Type B pancreatic cell (in vitro differentiated cells): ENCODE measurements at regions not wholly inside any gene's neighbourhood (a gene's known extent, or its start where the extent isn't known, plus 50 kb on each side); places are given as distances from the start of the nearest gene placed in this dataset.

ENCODE experiments used
- DNase-seq: peaks from one replicate; pipeline ENCODE4 v3.0.0; 2021; ENCODE audit warnings: mixed read lengths; ENCODE audit not compliant: unreplicated experiment; ENCODE audit errors: extremely low spot score
- H3K27ac Mint-ChIP-seq: 2 replicates; pipeline ENCODE4 v1.8.0; 2021; ENCODE audit warnings: mild to moderate bottlenecking, mixed read lengths
- H3K27me3 Mint-ChIP-seq: 2 replicates; pipeline ENCODE4 v1.8.0; 2021; ENCODE audit warnings: mixed read lengths
- H3K36me3 Mint-ChIP-seq: 2 replicates; pipeline ENCODE4 v1.8.0; 2021; ENCODE audit warnings: mixed read lengths
- H3K4me1 Mint-ChIP-seq: one replicate; pipeline ENCODE4 v1.8.0; 2021; ENCODE audit warnings: mixed read lengths; ENCODE audit not compliant: unreplicated experiment
- H3K4me3 Mint-ChIP-seq: 2 replicates; pipeline ENCODE4 v1.8.0; 2021; ENCODE audit warnings: mild to moderate bottlenecking, mixed read lengths
- H3K9me3 Mint-ChIP-seq: 2 replicates; pipeline ENCODE4 v1.8.0; 2021; ENCODE audit warnings: mixed read lengths
- TF ChIP-seq, protein P1 (sequence below): fragments of 200-600 bp; sonication (generic); conservative IDR thresholded peaks from 2 replicates; pipeline ENCODE4 v1.5.0; 2021; ENCODE audit warnings: antibody characterized with exemption, mild to moderate bottlenecking

DNA sequence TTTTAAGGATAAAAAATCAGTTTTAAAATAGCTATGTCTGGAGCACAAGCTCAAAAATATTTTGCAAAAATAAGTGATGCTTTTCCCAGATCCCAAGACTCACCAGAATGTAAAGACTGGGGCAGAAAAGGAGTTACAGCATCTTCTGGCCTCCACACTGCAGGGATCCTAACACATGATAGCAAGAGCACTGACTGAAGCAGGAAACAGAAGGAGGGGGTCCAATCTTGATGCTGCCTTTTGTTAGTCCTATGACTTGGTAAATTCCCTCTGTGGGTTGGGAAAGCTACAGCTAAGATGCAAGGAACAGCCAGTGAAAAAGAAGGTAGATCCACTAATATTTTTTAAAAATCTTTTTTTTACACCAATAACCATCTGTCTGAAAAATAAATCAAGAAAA lies 54.2 kb upstream of the TNR start:
- Mint-ChIP-seq H3K4me1 (no peaks in the 10 kb centered on the region), H3K4me3 (no peak overlapping the region), H3K27me3 (peaks cover 11% of the 10 kb centered on the region), H3K27ac (no peak overlapping the region), H3K36me3 (no peaks in the 10 kb centered on the region), H3K9me3 (no peaks in the 10 kb centered on the region)
- DNase-seq: no peak
- TF ChIP-seq, protein P1, sequence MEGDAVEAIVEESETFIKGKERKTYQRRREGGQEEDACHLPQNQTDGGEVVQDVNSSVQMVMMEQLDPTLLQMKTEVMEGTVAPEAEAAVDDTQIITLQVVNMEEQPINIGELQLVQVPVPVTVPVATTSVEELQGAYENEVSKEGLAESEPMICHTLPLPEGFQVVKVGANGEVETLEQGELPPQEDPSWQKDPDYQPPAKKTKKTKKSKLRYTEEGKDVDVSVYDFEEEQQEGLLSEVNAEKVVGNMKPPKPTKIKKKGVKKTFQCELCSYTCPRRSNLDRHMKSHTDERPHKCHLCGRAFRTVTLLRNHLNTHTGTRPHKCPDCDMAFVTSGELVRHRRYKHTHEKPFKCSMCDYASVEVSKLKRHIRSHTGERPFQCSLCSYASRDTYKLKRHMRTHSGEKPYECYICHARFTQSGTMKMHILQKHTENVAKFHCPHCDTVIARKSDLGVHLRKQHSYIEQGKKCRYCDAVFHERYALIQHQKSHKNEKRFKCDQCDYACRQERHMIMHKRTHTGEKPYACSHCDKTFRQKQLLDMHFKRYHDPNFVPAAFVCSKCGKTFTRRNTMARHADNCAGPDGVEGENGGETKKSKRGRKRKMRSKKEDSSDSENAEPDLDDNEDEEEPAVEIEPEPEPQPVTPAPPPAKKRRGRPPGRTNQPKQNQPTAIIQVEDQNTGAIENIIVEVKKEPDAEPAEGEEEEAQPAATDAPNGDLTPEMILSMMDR: no peak

DNA sequence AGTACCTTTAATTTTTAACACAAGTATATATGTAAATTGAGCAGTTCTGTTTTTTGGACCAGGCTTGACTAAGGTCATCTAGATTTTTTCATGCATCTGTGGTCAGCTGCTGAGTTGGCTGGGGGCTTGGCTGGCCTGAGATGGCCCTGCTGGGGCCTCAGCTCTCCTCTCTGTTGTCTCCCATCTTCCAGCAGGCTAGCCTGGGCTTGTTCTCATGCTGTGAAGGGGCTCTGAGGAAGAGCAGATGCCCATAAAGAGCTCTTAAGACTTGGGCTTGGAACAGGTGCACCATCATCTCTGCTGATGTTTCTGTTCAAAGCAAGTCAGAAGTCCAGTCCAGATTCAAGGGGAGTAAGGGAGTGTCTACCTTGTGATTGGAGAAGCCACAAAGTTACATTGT lies 51.2 kb upstream of the TNR start:
- H3K27me3 Mint-ChIP-seq: peaks cover 15% of the 10 kb centered on the region
- H3K9me3 Mint-ChIP-seq: no peaks in the 10 kb centered on the region
- H3K4me1 Mint-ChIP-seq: no peaks in the 10 kb centered on the region
- H3K4me3 Mint-ChIP-seq: no peak overlapping the region
- no peak for DNase-seq
- no peaks in the 10 kb centered on the region for H3K36me3 Mint-ChIP-seq
- TF ChIP-seq, protein P1: no peak
- no peak overlapping the region for H3K27ac Mint-ChIP-seq

DNA sequence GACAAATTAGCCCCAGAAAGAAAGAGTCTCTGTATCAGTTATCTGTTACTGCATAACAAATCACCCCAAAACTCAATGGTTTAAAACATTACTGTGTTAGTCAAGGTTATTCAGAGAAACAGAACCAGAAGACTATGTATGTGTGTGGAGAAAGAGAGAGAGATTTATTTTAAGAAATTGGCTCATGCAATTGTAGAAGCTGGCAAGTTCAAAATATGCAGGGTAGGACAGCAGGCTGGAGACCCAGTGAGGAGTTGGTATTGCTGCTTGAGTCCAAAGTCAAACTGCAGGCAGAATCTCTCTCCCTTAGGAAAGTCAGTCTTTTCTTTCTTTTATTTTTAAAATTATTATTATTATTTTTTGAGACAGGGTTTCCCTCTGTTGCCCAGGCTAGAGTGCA lies 50.2 kb upstream of the TNR start:
- Mint-ChIP-seq H3K27me3 (peaks cover 19% of the 10 kb centered on the region), H3K9me3 (no peaks in the 10 kb centered on the region), H3K4me1 (no peaks in the 10 kb centered on the region), H3K27ac (no peak overlapping the region), H3K4me3 (no peak overlapping the region), H3K36me3 (no peaks in the 10 kb centered on the region)
- no peak for DNase-seq
- TF ChIP-seq, protein P1: no peak
